ENCODE measurements at regions not wholly inside any gene's neighbourhood (a gene's known extent, or its start where the extent isn't known, plus 50 kb on each side); places are given as distances from the start of the nearest gene placed in this dataset.

GRCh38 chr10:117427356-117427755, 52.1 kb upstream of the PDZD8 start:
- DNase-seq = no peak
- H3K4me3 ChIP-seq (ENCODE audit: low read depth in 2 of 2, low read length in 1 of 2) = no peak overlapping the region
- no peak overlapping the region for H3K9ac ChIP-seq
- H4K20me1 ChIP-seq (ENCODE audit: insufficient read depth) = no peaks in the 10 kb centered on the region
- H3K9me2 ChIP-seq = no peaks in the 10 kb centered on the region
- ChIA-PET POLR2A (no interaction called here), CTCF (interaction anchor here (1.3 to 8.4 kb wide), 2 partner anchors 16 to 108 kb away, joined by 5 to 67 read pairs; no protein-coding TSS in a partner anchor)
- no peak overlapping the region for H3K4me2 ChIP-seq
- 51% methylated on average over 4 of the region's 4 CpGs for WGBS (ENCODE audit: low lambda C conversion rate)
- TF ChIP-seq RXRA (IDR thresholded peaks at IDR 0.05; ENCODE audit: borderline replicate concordance, low read depth) = no peak
- no peak for TF ChIP-seq RFX5 (IDR thresholded peaks at IDR 0.05; ENCODE audit: low read length)
- no peak for TF ChIP-seq PBX3 (IDR thresholded peaks at IDR 0.05)
- no peak for TF ChIP-seq CHD2 (IDR thresholded peaks at IDR 0.05; ENCODE audit: low read length, partially characterized antibody)
- TF ChIP-seq IRF3 (IDR thresholded peaks at IDR 0.05; ENCODE audit: low read depth, low read length) = no peak
- no peak for TF ChIP-seq YY1 (IDR thresholded peaks at IDR 0.05; ENCODE audit: low read depth)
- TF ChIP-seq JUND (IDR thresholded peaks at IDR 0.05) = no peak
- no peak for TF ChIP-seq POLR2AphosphoS5 (IDR thresholded peaks at IDR 0.05; ENCODE audit: low read depth, low read length)
- no peak for TF ChIP-seq RCOR1 (IDR thresholded peaks at IDR 0.05; ENCODE audit: low read length)
- TF ChIP-seq ZBTB33 (IDR thresholded peaks at IDR 0.05; ENCODE audit: borderline replicate concordance, low read depth) = no peak
- TF ChIP-seq RAD21 (IDR thresholded peaks at IDR 0.05; ENCODE audit: low read length) = no peak
- TF ChIP-seq USF2 (IDR thresholded peaks at IDR 0.05; ENCODE audit: borderline replicate concordance, low read depth, low read length) = no peak
- no peak for TF ChIP-seq FOSL2 (IDR thresholded peaks at IDR 0.05; ENCODE audit: borderline replicate concordance, low read depth)
- no peak for TF ChIP-seq GABPA (IDR thresholded peaks at IDR 0.05; ENCODE audit: low read depth)
- no peak for TF ChIP-seq MXI1 (IDR thresholded peaks at IDR 0.05; ENCODE audit: low read depth, low read length)
- no peak for TF ChIP-seq NRF1 (IDR thresholded peaks at IDR 0.05; ENCODE audit: low read depth, low read length)
- no peak for TF ChIP-seq TEAD4 (IDR thresholded peaks at IDR 0.05; ENCODE audit: borderline replicate concordance, insufficient read depth)
- TF ChIP-seq MAX (IDR thresholded peaks at IDR 0.05; ENCODE audit: low read depth) = no peak
- no peaks in the 10 kb centered on the region for H3K9me3 ChIP-seq
- no peak overlapping the region for H2AFZ ChIP-seq (ENCODE audit: low read depth)
- no peaks in the 10 kb centered on the region for H3K27me3 ChIP-seq (ENCODE audit: insufficient read depth)
- no peaks in the 10 kb centered on the region for H3K36me3 ChIP-seq (replicated peaks in 1 of 2; ENCODE audit: control insufficient read depth in 1 of 2, insufficient read depth in 2 of 2, low read length in 1 of 2)
- no peaks in the 10 kb centered on the region for H3K4me1 ChIP-seq (ENCODE audit: control insufficient read depth in 1 of 2, insufficient read depth in 2 of 2, low read depth in 1 of 2, low read length in 1 of 2)
- H3K79me2 ChIP-seq (ENCODE audit: insufficient read depth) = no peaks in the 10 kb centered on the region
- H3F3A ChIP-seq (replicated peaks; ENCODE audit: insufficient read depth) = no peaks in the 10 kb centered on the region
- no peak overlapping the region for H3K27ac ChIP-seq (ENCODE audit: low read depth in 2 of 2, low read length in 1 of 2)

All from SK-N-SH (cell line).